Activated T-cell treated with anti-CD3 and anti-CD28 coated beads, Interleukin-2, amount 50 U/mL, for 1 hour (primary cell): ENCODE measurements at regions not wholly inside any gene's neighbourhood (a gene's known extent, or its start where the extent isn't known, plus 50 kb on each side); places are given as distances from the start of the nearest gene placed in this dataset.

Experiments used
- DNase-seq: peaks from one replicate; pipeline ENCODE4 v3.0.0-alpha.2; 2020

DNA sequence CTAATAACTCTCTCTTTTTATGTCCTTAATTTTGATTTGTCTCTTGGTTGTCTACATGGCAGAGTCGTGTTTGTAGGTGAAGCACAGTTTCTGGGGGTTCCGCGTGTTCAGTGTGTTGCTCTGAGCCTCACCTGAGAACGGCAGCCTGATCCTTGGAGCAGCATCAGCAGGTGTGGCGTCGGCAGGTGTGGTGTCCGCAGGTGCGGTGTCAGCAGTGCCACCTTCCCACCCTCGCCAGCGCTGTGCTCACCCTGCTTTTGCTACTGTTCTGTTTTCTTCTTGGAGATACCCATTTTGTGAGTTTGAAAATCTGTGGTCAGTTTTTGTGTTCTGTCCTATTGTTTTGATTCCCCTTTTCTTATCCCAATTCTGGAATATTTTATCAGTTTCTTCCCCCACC is 406.6 kb downstream of the GLRX3 start:
- no peak for DNase-seq

DNA sequence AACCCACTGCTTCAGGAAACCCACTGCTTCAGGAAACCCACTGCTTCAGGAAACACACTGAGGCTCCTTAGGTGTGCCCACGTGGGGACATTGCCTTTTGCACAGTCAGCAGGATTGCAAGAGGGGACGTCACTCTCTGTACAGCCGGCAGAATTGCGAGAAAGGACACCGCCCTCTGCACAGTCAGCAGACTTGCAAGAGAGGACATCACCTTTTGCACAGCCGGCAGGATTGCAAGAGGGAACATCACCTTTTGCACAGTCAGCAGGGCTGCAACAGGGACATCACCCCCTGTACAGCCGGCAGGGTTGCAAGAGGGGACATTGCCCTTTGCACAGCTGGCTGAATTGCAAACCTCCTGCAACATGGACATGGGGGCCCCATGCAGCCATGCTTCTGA is 407.6 kb downstream of the GLRX3 start:
- DNase-seq: no peak

DNA sequence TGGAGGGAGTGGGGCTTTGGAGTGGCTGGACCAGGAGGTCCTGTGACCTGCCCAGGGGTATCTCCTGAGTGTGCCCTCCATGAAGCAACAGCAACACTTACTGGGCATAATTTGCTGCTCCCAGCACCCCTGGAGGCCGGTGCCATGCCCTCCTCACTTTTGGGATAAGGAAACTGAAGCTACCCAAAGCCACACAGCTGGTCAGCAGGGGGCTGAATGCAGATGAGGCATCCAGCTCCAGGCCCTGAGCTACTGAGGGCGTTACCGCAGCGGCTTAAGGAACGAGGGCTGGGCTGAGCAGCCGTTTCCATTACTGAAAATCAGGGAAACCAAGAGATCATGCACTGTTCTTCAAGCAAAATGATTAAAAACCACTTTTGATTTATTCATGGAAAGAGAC is 408.9 kb downstream of the GLRX3 start:
- DNase-seq: no peak

DNA sequence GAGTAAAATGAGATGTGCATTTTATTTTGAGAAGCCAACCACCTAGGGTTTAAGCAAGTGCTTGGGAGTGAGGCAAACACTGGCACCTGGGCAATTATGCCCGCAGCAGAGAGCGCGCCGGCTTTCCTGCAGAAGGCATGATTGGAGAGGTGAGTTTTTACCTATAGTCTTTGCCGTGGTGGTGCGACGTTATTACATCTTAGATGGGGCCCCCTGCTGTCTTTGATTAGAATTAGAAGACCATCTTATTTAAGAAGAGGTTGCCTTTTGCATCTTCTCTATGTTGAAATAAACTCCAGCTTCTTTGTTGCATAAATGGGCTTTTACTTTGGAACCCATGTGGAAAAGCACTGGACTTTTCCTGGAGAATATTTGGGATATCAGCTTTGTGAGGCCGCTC is 409.5 kb downstream of the GLRX3 start:
- no peak for DNase-seq

DNA sequence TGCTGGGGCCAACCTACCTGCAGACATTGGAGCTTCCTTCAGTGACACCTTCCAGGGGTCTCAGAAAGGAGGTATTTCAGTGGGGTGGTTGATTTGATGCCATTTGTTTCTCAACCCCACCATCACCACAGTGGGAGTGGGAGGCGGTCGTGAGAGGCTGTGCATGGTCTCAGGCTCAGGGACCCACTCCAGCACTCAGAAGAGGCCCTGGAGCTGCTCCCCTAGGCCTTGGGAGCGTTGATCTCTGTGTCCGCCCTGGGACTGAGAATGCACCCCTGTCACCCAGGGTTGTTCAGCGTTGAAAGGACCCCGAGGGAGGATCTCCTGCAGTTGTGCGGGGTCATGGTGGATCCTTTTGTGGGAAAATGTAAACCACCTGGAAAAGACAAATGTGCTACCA is 410.6 kb downstream of the GLRX3 start:
- DNase-seq: no peak

DNA sequence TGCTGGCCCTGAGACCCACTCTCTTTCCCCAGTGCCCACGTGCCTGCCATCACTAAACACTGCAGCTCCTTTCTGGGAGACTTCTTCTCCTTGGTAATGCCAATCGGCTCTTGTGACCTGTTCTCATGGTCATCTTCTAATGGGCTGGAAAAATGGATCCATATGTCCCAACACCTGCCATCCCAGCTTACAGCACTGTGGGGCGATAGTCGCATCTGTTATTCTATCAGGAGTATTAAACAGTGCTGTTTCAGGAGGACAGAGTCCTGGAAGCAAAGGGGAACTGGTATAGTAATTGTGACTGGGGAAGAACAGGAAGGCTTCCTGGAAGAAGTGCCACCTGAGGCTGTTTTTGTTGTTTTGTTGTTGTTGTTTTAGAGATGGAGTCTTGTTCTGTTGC is 411.2 kb downstream of the GLRX3 start:
- no peak for DNase-seq

DNA sequence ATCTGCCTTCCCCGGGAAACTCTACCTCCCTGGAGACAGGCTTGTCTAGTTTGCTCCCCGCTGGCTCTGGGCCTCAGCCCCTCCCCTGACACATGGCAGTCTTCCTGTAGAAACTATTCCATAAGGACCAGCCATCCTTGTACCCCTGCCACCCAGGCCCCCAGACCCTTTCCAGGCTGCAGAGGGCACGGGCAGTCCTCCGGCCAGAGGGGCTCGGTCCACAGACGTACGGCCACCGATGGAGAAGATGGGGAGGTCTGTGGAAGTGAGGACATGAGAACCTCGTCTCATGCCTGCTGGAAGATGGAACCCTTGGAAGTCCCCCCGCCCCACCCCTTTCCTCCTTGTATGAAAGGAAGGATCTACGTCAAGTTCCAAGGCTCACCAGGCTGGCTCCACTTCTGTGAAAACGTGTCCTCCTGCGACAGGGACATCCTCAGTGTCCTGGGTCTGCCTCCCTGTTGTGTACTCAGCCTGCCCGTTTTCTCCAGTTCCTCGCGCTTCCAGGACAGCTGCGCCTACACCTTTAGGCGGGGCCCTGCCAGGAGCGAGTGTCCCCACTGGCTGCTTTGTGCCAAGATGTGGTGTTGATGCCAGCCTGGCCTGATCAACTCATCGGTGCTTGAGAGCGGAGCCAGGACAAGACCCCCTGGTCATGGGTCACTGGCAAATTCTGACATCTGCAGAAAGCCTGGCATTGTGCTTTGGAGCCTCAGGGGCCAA is 414.9 kb downstream of the GLRX3 start:
- DNase-seq: no peak

DNA sequence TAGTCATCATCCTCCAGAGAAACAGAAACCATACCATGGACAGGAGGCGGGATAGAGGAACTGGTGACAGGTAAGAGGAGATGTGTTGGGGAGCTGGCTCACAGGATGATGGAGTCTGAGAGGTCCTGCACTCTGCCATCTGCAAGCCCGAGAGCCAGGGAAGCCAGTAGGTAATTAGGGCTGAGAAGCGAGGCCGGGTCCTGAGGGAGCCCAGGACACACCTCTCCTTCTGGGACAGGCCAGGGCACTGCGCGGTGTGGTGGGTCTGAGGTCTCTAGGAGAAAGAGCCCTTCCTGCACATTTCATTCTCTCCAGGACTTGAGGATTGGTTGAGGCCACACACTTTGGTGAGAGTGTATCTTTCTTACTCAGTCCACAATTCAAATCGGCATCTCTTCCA is 415.5 kb downstream of the GLRX3 start:
- DNase-seq: no peak

DNA sequence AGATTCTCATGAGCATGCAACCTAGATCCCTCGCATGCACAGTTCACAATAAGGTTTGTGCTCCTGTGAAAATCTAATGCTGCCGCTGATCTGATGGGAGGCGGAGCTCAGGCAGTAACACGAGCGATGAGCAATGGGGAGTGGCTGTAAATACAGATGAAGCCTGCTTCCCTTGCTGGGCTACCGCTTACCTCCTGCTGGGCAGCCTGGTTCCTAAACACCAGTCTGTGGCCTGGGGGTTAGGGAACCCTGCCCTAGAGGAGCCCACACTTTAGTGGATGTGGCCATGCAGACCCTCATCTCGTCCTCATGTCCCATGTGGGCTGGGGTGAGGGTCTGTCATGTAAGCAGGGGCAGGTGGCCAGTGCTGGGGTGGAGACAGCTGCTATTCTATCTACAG is 417.6 kb downstream of the GLRX3 start:
- no peak for DNase-seq

DNA sequence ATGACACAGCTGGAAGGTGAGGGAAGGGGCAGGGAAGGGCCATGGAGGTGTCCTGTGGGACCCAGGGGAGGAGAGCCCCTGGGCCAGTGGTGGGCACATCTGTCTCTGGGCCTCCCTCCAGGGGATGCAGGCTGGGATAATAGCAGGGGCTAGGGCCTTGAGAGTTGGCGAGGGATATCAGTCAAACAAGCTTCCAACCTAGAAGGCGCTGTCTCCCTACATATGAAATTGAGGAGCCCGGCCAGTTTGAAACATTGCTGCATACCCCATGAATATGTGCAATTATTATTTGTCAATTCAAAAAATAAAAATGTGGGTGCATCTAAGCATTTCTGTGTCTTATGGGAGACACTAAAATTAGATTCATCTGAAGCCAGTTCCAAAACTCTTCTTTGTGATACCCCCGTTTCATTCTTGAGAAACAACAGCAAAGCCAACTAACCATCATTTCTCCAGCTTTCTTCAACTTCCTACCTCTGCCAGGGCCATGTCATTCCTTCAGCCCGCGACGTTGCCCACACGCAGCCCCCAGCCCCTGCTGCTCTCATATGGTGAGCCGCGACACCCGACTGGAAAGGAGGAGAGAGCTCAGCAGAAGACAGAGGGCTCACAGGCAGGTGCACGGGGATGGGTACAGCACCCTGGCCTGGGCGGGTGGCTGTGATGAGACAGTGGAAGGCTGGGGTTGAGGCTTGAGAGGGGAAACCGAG is 418.7 kb downstream of the GLRX3 start:
- no peak for DNase-seq

DNA sequence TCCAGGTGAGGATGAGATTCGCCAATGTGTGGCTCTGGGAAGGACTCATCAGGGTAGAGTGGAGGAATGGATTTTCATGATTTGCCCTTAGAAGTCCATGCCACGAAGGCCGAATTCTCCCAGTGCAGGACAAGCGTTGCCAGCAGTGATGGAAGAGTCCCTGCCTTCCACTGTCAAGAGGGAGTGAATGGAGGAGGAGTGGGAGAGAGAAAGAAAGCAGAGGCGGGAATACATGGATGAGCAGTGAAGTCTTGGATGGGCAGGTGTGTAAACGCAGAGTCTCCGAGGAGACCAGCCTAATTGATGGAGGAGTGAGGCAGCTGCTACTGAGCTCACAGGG is 419.2 kb downstream of the GLRX3 start:
- DNase-seq: no peak

DNA sequence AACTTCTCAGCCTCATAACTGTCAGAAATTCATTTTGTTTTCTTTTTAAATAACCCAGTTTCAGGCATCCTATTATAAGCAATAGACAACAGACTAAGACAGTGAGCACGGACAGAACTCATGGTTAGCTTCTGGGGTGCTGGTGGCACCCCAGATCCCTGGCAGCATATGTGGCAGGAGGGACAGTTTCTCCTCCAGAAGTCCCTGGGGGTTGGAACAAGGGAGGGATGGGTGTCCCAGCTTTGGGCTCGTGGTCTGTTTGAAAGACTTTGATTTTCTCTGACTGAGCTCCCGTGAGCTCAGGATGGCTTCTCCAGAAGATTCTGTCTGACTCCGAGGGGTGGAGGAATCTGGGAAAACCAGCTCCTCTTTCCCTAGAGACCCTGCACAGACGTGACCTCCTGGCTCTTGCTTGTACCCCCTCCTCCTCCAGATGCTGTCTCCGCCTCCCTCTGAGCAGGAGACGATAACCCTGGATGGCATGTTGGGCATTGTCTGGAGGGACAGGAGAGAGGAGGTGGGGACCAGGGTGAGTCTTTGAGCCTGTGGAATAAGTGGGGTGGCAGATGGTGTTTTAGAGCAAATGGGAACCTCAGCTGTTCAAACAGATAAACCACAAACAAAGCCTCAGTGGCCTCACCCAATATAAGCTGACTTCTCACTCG is 421.1 kb downstream of the GLRX3 start:
- no peak for DNase-seq

DNA sequence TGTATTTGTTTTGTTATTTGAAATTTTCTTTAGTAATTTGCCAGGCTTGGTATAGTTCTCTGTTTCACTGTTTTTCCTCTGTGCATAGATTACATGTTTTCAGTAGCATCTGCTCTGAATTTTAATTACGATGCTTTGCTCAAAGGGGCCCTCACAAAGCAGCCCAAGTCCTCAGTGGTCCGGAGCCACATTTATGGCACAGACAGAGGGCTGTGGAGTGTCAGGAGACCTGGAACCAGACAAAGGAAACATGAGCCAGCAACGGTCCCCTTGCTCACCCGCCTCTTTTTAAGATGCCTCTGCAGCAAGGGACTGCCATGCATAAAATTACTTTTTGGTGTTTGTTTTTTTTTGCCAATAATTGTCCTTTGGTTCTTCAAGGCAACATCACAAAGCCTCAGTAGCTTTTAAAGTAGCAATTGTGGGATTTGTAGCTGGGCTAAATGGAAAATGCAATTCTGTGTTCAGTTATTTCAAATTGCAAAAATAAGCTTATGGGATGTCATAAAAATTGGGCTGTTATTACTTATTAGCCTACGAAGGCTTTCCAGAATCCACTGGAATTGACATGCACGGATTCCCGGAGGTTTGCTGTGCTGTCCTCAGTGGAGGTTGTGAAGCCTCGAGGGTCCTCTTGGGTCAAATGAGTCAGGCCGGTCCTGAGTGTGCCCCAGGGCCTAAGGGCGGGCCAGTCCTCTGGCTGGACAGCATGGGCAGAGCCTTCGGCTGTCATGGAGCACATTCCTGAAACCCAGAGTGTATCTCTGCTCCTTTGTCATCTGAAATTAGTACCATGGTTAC is 422.8 kb downstream of the GLRX3 start:
- DNase-seq: no peak

DNA sequence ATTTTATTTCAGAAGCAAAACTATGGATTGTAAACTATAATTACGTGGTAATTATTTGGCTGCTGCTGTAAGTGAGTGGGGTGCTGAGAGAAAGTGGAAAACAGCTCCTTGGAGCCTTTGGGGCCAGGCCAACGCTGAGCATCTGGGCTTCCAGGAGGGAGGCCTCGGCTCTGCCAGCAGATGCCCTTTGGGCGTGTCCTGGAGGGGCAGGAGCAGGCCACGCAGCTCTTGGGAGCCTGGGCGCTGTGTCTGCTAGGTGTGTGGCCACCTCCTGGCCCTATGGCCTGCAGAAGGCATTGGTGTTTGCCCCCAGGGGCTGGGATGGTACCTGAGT is 423.3 kb downstream of the GLRX3 start:
- no peak for DNase-seq

DNA sequence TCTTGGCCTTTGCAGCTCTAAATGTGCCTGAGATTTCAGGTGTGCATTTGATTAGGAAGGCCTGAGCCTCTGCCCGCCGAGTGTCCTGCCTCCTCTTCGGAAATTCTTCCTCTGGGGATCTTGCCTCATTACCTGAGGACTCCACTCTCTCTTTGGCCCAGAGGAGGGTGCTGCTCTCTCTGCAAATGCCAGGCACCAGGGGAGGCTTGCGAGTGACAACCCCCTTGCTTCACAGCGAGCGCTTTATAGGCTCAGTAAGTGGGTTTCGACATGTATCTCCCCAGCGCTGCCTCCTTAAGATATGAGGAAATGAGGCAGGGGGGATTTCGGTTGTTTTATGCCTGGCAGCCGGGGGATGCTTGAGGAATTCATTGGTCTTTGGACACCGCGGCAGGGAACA is 423.9 kb downstream of the GLRX3 start:
- DNase-seq: no peak

DNA sequence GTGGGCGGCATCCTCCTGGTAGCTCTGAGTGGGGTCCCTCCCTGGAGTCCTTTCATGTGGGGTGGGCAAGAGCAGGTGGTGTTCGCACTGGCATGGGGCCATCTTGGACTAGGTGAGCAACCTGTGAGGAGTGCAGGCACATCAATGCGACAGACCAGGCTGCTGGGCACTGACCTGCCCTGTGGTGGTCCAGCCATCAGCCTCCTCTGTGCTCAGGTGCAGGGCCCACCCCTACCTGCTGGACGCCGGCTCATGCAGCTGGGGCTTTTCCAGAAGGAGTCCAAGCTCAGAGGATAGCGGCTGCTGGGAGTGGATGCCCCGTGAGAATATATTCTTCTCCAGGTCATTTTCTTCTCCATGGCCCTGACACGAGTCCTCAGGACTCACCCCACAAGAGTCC is 424.4 kb downstream of the GLRX3 start:
- DNase-seq: no peak

DNA sequence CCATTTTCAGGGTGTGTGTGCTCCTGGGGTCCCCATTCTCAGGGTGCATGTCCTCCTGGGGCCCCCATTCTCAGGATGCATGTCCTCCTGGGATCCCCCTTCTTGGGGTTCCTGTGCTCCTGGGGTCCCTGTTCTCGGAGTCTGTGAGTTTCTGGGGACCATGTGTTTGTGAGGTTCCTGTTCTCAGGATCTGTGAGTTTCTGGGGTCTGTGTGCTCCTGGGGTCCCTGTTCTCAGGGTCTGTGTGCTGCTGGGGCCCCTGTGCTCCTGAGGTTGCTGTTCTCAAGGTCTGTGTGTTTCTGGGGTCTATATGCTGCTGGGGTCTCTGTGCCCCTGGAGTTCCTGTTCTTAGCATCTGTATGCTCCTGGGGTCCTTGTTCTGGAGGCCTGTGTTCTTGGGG is 425.5 kb downstream of the GLRX3 start:
- no peak for DNase-seq

DNA sequence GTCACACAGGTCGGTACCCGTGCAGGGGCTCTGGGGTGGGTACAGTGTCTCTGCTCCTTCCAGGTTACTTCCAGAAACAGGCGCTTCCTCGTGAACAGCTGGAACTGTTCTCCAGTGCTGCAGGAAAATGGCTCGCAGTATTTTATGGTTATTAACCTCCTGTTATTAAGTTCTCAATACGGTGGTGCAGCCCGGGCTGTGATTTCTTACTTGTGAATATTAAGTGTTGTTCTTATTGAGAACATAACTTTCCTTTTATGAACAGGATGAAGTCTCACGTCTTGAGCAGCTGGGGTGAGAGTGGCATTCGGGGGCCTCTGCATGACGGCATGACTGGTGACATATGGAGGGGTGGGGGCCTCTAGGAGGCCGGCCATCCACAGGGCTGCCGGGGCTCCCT is 430.8 kb downstream of the GLRX3 start:
- DNase-seq: no peak

DNA sequence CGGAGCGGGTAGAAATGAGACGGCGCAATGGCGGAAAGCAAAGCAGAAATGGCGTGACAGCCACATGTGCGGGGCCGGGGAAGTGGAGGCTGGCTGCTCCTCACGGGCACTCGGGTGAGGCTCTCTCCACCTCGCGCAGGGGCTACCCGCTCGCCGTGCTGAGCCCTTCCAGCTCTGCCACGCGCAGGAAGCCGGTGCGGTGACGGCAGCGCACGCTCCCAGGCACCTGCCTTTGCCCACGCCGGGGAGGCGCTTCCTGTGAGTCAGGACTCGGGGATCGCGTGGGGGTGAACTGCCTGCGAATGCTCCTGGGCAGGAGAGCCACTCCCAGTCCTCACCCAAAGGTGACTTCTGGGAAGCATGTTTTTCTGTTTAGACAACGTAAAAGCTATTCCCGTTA is 431.2 kb downstream of the GLRX3 start:
- no peak for DNase-seq

DNA sequence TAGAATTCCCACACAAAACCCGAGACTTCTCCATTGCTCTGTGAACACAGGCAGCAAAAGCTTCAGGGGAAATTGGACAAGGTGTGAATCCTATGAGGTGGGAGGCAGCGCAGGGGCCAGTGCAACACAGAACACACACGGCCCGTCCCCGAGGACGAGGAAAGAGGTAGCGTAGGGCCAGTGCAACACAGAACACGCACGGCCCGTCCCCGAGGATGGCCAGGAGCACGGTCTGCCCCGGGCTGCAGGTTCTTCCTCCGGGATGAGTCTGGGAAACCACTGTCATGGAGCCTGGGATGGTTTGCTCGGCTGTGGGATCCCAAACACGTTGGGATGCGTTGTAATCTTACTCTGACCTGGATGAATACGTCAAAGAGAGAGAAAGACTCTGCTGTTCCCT is 432.1 kb downstream of the GLRX3 start:
- no peak for DNase-seq

DNA sequence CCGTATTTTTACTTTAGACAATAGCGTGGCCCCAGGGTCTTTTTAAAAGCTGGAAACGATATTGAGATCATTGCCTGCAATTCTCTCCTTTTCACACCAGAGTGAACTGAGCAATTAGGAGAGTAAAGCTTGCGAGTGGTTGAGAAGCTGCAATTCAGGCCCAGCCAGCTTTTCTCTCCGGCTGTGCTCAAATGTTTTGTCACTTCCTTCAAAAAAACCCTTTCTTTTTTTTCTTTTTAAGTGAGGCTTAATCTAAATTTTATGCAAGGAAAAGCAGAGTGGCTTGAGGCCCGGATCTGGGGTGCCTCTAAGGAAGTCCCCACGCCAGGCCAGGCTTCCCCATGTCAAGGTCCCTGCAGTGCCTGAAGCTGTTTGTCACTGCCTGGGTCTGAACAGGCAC is 433.9 kb downstream of the GLRX3 start:
- DNase-seq: no peak

DNA sequence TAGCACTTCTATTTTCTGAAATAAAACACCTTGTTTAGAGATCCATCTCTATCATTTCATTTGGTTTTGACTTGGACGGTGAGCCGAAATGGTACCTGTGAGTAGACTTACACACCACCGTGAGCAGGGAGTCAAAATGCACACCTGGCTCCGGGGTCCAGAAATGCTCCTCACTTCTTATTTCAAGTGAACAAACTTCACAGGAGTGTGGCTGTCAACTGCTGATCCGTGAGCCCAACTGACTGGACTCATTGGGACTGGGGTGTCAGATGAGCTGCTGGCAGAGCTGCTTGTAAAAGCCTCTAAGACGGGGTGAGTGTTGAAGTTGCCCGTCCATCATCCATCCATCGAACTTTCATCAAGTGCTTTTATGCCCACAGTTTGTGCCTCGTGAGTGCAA is 435.5 kb downstream of the GLRX3 start:
- no peak for DNase-seq

DNA sequence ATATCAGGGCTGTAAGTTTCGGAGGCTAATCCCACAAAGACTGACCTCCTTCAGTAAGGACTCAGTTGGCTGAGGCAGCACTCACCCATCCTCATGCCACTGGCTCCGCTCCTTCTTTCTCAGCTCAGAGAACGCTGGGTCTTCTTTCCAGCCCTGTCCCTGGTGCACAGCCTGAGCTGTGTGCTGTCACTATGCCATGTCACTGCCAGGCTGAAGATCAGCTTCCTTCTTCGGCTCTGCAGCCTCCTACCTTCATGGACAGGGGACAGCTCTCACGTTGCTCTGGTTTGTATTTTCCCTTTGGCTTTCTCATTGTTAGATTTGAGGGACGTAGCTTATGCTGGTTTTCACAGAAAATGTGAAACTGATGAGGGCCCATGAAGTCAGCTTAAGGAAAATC is 437.3 kb downstream of the GLRX3 start:
- DNase-seq: no peak

DNA sequence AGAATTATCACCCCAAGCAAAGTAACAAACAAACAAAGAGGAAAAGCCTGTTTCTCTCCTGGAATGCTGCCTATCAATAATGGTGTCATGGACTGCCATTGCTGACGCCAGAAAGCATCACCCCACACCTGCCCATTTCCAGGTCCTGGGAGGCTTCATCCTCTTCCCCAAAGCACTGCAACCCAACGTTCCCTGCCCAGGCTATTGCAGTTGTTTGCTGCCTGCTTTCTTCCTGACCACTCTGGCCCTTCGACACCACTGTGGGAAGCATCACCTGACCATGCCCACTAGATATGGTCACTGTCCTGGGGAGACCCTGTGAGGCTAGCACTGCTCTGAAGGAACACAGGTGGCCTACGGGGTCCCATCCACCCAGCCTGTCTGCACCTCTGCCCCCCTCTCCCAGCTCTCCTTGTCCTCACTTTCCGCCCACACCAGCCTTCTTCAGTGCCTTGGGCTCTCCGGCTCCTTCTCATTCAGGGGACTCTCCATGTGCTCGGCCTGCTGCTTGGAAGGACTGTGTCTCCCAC is 439.6 kb downstream of the GLRX3 start:
- no peak for DNase-seq
